GM10266 (cell line): ENCODE measurements at regions not wholly inside any gene's neighbourhood (a gene's known extent, or its start where the extent isn't known, plus 50 kb on each side); places are given as distances from the start of the nearest gene placed in this dataset.
A peak's percentile ranks its signal among the peaks of the same experiment; 100 is the strongest.

ENCODE experiments used
- DNase-seq: peaks from one replicate; pipeline ENCODE4 v3.0.0; 2012; ENCODE audit errors: extremely low spot score
- CTCF ChIP-seq: IDR thresholded peaks from 2 replicates; pipeline ENCODE4 v1.5.1; 2012; ENCODE audit warnings: mild to moderate bottlenecking, low read depth; ENCODE audit not compliant: control insufficient read depth, insufficient read depth; ENCODE audit errors: missing control alignments

GRCh38 chr4:83180431-83180968 lies 66.0 kb upstream of the PLAC8 start:
- peak; percentile 45 for DNase-seq
- TF ChIP-seq CTCF: no peak

GRCh38 chr4:83179205-83179604 lies 64.7 kb upstream of the PLAC8 start:
- no peak for TF ChIP-seq CTCF
- DNase-seq: no peak

GRCh38 chr4:83178029-83178428 lies 63.5 kb upstream of the PLAC8 start:
- DNase-seq: no peak
- TF ChIP-seq CTCF: no peak

GRCh38 chr4:83177182-83177581 lies 62.7 kb upstream of the PLAC8 start:
- TF ChIP-seq CTCF: no peak
- DNase-seq: no peak

DNA sequence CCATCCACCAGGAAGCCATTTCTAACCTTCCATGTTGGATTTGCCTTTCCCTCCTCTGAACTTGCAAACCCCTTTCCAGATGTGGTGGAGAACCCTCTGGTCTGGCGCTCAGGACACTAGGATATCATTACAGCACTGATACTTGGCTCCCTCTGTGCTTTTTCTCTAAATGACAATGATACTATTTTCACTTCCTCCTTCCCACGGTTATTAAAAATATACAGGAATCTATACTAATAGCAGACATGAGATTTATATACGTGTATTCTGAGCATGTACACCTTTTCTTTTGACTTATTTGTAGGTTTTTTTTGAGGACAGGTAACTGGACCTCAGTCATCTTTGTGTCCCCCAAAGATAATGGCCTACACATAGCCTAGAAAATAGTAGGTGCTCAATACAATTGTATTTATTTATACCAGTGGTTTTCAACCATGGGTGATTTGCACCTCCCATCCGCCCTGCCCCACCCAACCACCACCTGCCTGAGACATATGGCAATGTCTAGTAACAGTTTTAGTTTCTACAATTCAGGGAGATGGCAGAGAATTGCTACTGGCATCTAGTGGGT lies 60.4 kb upstream of the PLAC8 start:
- DNase-seq: no peak
- no peak for TF ChIP-seq CTCF

DNA sequence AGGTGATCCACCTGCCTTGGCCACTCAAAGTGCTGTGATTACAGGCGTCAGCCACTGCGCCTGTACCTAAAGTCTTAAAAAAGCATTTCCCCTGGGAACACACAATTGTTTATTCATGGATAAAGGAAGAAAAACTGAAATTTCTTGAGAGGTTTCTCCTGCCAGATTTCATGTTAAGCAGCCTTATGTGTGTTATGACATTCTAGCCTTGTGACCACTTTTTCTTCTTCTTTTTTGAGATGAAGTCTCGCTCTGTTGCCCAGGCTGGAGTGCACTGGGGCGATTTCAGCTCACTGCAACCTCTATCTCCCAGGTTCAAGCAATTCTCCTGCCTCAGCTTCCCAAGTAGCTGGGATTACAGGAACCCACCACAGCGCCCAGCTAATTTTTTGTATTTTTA lies 57.8 kb upstream of the PLAC8 start:
- DNase-seq: no peak
- no peak for TF ChIP-seq CTCF

- TF ChIP-seq CTCF: no peak
- no peak for DNase-seq
Observed at GRCh38 chr4:83171436-83172039, 57.0 kb upstream of the PLAC8 start.
